HG03575 (cell line): ENCODE measurements at regions not wholly inside any gene's neighbourhood (a gene's known extent, or its start where the extent isn't known, plus 50 kb on each side); places are given as distances from the start of the nearest gene placed in this dataset.

Experiments used
- ATAC-seq: cut with Tn5 transposase; IDR thresholded peaks from one replicate; pipeline ENCODE4 v1.9.1; 2021; ENCODE audit not compliant: unreplicated experiment, insufficient number of reproducible peaks, low FRiP score; ENCODE audit errors: extremely low read depth

DNA sequence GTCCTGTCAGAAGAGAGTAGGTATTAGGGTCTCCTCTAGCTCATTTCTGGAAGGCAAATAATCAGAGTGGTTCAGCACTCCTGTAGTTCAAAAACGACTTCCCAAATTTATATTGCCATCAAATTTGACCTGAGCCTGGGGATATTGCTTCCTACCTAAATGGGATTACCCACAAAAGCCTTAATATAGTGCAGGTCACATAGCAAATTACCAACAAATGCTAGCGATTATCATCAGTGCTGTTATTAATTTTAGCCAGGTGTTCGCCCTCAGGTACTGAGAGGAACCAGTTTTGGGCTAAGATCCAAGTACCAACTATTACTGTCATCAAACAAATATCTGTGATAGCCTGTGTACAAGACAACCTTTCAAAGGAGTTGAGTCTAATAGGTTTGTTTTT lies 661.8 kb upstream of the PTBP2 start:
- no peak for ATAC-seq

DNA sequence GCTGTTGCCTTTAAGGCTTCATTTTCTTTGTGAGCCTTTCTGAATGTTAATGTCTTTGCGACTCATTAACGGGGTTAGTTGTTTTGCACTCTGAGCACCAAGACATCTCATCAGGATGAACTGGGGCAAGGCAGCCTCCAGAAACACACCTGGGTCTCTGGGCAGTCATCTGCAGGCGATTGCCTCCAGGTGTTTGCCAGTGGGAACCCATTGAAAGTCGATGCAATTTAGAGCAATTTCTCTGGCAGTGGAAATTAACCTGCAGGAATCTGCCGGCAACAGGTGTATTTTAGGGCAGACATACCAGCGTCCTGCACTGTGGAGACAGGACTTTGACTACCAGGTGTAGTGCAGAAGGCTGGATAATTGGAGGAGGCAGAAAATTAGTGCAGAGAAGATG lies 661.0 kb upstream of the PTBP2 start:
- ATAC-seq = no peak

DNA sequence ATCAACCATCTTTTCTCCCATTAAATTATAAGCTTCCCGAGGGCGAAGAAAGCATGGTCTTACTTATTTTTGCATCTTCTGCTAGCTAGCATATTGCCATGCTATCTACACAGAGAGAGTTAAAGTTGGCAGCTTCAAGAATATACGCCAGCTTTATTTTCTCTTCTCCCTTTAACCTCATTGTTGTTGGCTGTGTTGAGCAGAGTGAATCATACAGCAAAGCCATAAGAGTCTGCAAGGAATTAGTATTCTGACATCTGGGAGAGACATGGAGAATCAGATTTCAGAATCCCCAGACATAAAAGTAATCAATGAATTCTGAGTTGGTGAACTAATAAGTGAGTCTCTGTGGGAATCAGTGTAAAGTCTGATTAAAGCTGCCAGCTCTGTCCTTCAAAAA lies 649.6 kb upstream of the PTBP2 start:
- no peak for ATAC-seq

DNA sequence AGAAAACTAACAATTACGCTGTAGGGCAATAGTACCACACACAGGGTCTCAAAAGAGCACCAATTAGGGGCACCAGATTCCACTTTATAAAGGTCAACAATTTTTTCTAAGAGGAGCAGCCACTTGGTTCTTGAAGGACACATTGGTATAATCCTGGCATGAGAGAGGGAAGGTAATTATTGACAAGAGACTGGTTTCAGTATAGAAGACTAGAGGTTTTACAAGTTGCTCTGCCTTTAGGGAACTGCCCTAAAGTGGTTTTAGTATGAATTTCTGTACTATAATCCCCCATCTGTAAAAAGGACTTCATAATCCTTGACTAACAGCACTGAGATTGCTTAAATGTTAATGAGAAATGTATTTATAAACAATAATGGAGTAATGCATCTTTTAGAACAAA lies 648.5 kb upstream of the PTBP2 start:
- no peak for ATAC-seq

DNA sequence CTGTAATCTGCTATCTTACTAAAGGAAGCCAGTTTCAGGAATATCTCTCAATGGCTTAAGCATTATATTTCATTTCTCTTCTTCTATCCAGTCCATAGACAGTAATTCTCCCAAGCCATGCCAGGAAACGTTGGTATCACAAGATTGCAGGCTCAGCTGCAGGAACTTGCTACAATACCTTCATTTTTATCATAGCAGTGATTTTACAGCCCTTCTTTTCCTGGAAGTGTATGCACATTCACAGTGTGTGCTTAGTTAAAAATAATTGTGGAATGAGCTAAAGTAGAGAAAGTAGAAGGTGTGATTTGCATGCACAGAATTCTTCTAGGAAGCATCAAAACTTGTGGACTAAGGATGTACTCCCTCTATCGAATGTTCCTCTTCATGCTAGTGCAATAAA lies 647.2 kb upstream of the PTBP2 start:
- no peak for ATAC-seq

DNA sequence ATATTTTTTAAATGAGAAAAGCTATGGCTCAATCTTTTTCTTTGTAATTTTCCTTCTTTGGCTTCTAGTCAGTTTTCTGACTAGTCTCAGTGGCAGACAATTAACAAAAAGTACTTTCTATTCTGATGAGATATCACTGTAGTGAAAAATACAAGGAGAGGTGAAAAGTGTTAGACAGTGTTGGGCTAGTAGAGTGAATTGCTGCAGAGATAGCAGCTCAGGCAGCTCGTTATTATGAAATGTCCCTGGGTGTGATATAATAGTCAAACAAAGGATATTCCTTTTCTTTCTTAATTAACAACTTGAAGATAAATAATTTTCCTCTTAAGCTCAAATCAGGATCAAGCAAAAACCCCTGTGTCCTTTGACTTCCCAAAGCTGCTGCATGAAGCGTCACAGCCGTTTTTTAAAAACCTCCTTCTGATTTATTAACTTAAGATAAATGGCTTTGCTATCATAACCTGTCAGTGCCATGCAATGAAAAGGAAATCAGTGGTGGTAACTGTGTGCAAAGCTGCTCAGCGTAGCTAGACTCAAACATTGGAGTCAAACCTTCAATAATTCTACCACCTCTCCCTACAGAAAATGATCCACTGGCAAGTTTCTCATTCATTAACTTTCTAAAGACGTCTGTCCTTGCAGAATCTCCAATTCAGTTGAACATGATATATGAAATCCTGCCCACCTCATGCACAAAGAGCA lies 646.6 kb upstream of the PTBP2 start:
- ATAC-seq = no peak

DNA sequence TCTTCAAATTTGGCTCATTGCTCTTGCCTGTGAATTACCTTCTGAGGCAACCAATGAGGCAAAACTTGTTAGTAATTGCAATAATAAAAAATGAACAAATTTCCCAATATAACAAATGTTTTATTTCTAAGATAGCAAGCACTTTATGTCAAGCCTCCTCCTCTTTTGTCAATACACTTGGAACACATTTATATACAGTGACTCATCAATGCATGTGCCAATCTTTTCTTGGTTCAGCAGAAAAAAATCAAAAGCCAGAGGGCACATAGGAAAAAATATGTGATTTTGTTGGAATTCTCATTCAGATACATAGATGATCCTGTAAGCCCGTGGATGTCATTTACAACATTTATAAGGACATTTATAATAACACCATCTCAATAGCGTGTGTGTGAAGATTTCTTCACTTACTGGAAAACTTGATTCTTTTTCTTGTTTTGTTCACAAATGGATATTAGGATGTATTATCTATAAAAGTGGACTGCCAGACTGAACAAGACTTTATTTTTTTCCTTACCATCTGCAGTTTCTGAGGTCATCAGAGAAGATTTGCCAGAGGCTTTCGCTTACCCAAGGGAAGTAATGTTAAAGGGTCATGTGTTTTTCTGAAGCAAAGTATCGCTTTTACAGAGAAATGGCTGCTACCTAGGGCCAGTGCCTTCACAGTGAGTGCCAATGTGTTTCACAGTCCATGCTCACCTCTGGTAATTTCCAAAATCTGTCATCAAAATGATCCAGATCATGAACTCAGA lies 645.7 kb upstream of the PTBP2 start:
- ATAC-seq = no peak

DNA sequence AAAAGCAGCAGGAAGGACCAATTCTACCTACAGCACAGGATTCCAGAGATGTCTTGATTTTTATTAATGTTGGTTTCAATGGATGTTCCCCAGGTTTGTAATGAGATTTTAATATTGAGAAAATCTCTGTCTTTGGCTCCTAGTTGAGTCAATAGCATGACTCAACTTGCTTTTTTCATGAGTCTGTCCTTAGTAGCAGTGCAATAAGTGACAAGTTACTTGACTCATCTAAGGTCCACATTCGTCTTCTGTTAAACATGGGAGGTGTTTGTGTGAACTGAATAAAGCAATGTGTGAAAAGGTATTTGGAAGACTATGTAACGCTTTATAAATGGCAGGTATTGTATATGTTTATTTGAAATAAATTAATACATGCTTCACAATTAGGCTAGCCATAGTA lies 645.0 kb upstream of the PTBP2 start:
- ATAC-seq = no peak

DNA sequence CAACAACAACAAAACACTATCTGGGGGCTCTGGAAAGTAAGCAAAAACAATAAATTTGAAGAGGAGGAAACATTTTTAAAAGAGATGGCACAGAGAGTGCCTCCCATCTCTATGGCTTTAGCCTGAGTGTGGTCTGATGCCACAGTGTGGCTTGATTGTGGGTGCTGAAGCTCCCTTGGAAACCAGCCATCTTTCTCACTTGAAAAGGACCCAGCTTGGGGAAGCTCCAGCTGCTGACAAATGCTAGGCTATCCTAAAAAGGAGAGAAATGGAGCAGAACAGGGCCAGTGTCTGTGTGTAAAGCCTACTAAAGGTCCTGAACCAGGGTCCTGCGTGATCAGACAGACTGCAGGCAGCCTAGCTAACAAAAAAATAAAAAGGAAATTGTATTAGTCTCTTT lies 642.0 kb upstream of the PTBP2 start:
- no peak for ATAC-seq

DNA sequence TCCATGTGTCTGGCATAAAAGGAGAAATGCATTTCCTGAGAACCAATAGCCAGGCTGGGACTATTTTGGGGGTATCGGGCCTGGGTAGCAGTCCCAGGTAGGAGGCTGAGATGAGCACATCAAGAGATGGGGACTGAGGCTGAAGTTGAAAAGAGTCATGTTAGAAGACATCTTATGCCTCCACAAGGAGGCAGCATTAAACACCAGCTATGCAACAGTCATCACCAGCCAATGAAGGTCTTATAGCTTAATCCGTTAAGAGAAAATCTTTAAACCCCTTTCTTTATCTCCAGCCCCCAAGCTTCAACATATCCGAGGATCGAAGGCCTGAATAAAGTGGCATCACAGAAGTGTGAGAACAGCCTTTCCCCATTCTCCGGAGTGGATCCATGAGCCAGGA lies 640.7 kb upstream of the PTBP2 start:
- ATAC-seq = no peak

DNA sequence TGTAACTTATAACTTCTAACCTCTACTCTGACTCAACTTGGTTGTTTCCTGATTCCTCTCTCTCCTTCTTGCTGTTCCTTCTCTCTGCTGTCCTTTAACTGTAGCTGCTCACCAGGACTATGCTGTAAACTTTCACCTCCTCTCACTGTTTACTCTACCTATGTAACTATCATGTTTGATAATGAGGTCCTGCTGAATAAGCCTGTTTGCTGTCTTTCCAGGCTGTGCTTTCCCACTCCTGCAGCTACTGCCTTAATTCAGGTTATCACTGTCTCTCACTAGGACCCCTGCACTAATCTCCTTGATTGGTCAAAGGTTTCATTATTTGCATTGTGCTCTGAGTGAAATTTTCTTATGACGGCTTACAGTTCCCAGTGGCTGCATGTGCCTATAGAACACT lies 633.9 kb upstream of the PTBP2 start:
- no peak for ATAC-seq

DNA sequence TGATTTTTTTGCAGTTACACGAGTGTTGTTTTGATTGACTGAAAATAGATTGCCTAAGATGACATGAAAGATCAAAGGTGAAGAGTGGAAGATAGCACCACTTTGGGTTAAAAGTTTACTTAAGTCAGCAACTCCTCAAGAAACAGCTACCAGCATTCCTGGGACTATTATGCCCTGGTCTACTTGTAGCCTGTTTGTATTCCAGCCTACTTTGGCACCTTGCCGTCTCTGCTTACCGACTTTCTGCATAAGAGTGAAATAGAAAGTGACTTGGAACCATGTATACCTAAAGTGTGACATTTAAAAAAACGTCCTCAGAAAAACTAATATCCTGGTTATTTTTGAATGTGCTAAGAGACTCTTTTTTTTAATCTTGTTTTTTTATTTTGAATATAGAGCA lies 631.5 kb upstream of the PTBP2 start:
- no peak for ATAC-seq

DNA sequence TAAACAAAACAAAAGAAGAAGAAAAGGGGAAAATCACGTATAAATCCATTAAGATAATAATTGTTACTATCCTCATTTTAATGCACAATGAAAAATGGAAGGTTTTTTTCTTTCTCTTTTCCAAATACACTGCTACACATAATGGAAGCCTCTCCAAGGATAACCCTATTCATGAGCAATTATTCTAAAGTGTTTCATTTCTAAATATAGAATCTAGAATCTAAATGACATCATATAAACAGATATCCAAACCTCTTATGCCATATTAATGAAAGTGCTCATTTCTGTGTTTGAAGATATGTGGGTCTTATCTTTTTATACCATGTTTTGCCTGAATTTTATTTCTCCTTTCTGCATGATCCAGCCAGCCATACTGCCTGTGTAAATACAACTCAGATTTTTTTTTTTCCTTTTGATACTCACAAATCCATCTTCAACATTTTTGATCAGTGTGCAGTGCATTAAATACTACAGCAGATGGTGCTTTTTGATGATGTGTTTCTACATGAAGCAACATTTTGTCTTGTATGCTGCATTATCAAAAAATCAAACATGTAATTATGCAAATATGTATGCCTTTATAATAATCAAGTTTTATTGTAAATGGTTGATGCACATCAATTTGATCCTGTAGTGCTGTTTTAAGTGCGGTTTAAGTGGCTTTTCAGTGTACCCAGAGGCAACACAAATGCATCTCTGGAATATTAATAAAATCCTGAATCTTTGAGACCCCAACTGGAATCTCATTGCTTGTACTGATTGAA lies 625.6 kb upstream of the PTBP2 start:
- no peak for ATAC-seq

DNA sequence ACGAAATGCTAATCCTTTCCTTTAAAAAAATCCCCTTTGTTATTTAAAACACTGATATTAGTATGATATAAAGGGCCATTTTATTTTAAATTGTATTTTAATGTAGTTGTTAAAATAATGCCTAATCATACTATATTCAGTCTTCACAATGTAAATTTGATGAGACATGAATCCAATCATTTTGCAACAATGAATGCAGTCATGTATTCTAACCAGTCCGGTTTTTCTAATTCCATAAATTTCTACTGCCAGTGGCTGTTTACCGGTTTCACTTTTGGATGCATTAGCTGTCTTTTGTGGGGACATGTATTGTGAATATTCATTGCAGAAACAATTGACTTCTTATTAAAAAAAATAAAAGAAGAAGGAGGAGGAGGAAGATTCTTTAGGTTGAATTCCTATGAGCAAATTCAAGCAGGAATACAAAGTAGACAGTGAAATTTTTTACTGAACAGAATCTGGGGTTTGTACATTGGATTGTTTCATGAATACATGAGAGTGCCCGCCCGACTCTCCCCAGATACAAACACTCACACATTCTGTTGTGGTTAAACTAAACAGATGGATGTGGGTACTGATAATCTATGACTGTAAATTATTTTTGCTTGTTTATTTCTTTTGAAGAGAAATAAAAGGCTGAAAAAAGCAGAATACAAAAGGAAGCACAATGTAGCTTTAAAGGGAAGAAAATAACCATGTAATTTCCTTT lies 624.8 kb upstream of the PTBP2 start:
- no peak for ATAC-seq

DNA sequence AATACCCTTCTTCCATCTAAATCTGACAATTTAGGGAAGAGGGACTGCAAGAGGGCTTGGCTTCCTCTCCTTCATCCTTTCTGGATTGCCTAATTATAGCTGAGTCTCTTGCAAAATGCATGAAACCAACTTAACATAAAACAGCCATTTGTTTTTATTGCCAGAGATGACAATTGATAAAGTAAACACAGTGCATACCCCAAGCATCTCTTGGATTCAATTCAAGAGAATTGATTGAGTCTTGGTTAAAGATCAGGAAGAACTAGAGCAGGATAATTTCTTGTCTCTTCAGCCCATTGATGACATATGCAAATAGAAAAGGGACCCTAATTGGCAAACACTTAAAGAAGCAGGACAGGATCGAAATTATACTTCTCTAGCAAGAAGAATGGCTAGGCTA lies 617.1 kb upstream of the PTBP2 start:
- no peak for ATAC-seq

DNA sequence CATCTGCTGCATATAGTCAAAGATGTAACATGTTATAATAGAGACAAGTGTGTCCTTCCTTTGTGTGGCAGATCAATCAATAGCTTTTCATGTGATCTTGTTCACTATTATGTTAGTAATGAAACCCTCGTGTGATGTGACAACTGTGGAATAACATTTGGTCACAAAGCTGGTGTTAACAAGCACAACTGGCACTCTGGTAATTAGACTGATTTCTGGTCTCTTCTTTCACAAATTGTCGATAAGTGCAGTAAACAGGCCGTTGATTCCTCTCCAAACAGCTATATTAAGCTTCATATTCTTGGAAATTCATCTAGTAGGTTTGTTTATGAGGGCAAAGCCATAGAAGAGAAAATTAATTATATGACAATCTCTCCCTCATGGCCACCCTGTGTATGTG lies 616.7 kb upstream of the PTBP2 start:
- ATAC-seq = no peak

DNA sequence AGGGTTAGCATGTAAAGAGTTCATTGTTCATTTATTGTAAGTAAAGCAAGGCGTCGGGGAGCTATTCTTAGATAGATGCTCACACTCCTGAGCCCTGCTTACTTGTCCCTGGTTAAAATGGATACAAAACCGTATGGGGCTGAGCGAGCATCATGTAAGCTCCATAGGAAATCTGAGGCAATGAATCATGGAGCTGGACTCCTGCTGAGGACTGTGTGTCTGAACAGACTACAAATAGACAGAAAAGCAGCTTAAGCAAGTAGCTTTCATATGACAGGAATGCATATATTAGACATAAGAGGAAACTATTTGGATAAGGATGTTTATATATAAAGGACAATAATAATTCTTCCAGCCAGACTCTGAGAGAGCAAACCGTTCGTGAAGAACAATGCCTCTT lies 604.9 kb upstream of the PTBP2 start:
- no peak for ATAC-seq

DNA sequence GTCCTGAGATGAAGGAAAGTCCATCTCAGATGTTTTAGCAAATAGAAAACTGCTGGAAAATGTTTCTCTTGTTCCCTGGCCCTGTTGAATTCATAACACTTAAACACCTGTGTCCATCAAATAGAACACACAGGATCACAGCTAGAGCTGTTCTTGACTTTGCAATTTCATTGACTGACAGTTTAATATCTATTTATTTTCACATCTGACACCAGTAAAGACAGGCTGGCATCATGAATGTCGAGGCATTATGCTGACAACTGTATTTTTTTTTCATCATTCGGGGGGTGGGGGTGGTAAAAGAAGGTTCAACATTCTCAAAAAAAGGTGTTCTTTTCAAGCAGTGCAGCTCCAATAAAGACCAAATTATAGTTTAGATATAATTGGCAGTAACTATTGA lies 591.2 kb upstream of the PTBP2 start:
- no peak for ATAC-seq

DNA sequence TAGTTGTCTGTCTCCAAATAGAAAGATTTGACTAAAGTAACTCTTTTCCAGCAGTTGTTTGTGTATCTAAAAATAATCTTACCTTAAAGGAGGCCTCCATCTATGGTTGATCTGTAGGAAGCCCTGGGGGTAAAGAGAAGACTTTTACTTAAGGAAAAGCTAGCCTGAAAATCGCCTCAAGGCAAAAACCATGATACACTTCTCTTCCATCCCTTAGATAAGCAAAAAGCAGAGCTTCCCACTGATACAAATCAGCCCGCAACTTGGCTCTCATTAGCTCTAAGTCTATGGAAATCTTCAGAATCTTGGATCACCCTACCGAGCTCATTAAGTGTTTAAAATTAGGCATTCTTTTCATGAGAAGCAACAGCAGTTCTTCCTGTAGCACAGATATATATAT lies 576.9 kb upstream of the PTBP2 start:
- no peak for ATAC-seq

DNA sequence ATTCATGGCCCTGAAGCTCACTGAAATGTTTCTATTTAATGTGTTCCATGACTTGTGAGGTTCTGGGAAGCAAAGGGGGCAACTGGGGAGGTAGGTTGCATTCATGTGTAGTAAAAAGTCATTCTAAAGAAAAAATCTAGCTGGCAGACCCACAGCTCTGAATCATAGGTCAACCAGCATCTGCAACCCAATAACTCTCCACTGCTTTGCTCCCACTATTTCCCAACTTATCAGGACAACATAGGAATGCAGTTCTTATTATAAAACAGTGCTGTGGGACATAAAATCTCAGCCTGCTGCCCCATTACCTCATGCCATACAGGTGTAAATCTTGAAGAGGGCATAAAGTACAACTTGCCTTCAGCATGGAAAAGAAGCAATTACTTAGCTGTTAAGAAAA lies 576.1 kb upstream of the PTBP2 start:
- no peak for ATAC-seq
